ENCODE measurements at regions not wholly inside any gene's neighbourhood (a gene's known extent, or its start where the extent isn't known, plus 50 kb on each side); places are given as distances from the start of the nearest gene placed in this dataset.
"Not testable (repeated sequence)": the region's sequence is repeated elsewhere in the genome, so short reads cannot be mapped to it uniquely, and the experiment has no call there.

- DNase-seq, result no peak
- Histone ChIP-seq H3K27me3 (replicated peaks; ENCODE audit: control insufficient read depth, insufficient read depth, low read length, poor library complexity, severe bottlenecking) (no peaks in the 10 kb centered on the region), H3K36me3 (ENCODE audit: control insufficient read depth, insufficient read depth, low read length) (no peaks in the 10 kb centered on the region), H3K27ac (ENCODE audit: insufficient read depth, low read length, poor library complexity, severe bottlenecking) (no peak overlapping the region), H3K4me1 (ENCODE audit: control insufficient read depth, insufficient read depth, low read length, poor library complexity, severe bottlenecking) (no peaks in the 10 kb centered on the region), H3K9me3 (ENCODE audit: control insufficient read depth, low read length) (no peaks in the 10 kb centered on the region), H3K4me3 (ENCODE audit: insufficient read depth, low read depth, low read length, poor library complexity, severe bottlenecking) (no peak overlapping the region)
Measured at GRCh38 chr5:90220554-90220953, 189.0 kb downstream of the CETN3 start.

- Histone ChIP-seq H3K27ac (ENCODE audit: insufficient read depth, low read length, poor library complexity, severe bottlenecking) (no peak overlapping the region), H3K4me1 (ENCODE audit: control insufficient read depth, insufficient read depth, low read length, poor library complexity, severe bottlenecking) (no peaks in the 10 kb centered on the region), H3K9me3 (ENCODE audit: control insufficient read depth, low read length) (no peaks in the 10 kb centered on the region), H3K27me3 (replicated peaks; ENCODE audit: control insufficient read depth, insufficient read depth, low read length, poor library complexity, severe bottlenecking) (no peaks in the 10 kb centered on the region), H3K36me3 (ENCODE audit: control insufficient read depth, insufficient read depth, low read length) (no peaks in the 10 kb centered on the region), H3K4me3 (ENCODE audit: insufficient read depth, low read depth, low read length, poor library complexity, severe bottlenecking) (no peak overlapping the region)
- DNase-seq, result no peak
Measured at GRCh38 chr5:90214991-90215390, 194.6 kb downstream of the CETN3 start.

- not testable (repeated sequence) for H3K27ac ChIP-seq (ENCODE audit: insufficient read depth, low read length, poor library complexity, severe bottlenecking); H3K9me3 ChIP-seq (ENCODE audit: control insufficient read depth, low read length); H3K4me3 ChIP-seq (ENCODE audit: insufficient read depth, low read depth, low read length, poor library complexity, severe bottlenecking); H3K36me3 ChIP-seq (ENCODE audit: control insufficient read depth, insufficient read depth, low read length); DNase-seq; H3K27me3 ChIP-seq (replicated peaks; ENCODE audit: control insufficient read depth, insufficient read depth, low read length, poor library complexity, severe bottlenecking); H3K4me1 ChIP-seq (ENCODE audit: control insufficient read depth, insufficient read depth, low read length, poor library complexity, severe bottlenecking)
Measured at GRCh38 chr5:90208323-90208722, 201.2 kb downstream of the CETN3 start.

- Histone ChIP-seq H3K9me3 (ENCODE audit: control insufficient read depth, low read length) (no peaks in the 10 kb centered on the region), H3K4me3 (ENCODE audit: insufficient read depth, low read depth, low read length, poor library complexity, severe bottlenecking) (no peak overlapping the region), H3K27me3 (replicated peaks; ENCODE audit: control insufficient read depth, insufficient read depth, low read length, poor library complexity, severe bottlenecking) (no peaks in the 10 kb centered on the region), H3K4me1 (ENCODE audit: control insufficient read depth, insufficient read depth, low read length, poor library complexity, severe bottlenecking) (no peaks in the 10 kb centered on the region), H3K36me3 (ENCODE audit: control insufficient read depth, insufficient read depth, low read length) (no peaks in the 10 kb centered on the region), H3K27ac (ENCODE audit: insufficient read depth, low read length, poor library complexity, severe bottlenecking) (no peak overlapping the region)
- no peak for DNase-seq
Measured at GRCh38 chr5:90201923-90202322, 207.6 kb downstream of the CETN3 start.

- DNase-seq, result no peak
- Histone ChIP-seq H3K4me3 (ENCODE audit: insufficient read depth, low read depth, low read length, poor library complexity, severe bottlenecking) (no peak overlapping the region), H3K36me3 (ENCODE audit: control insufficient read depth, insufficient read depth, low read length) (no peaks in the 10 kb centered on the region)
Measured at GRCh38 chr5:90193185-90193822, 216.3 kb downstream of the CETN3 start.

GRCh38 chr5:90191352-90192045 is 218.1 kb downstream of the CETN3 start:
- Histone ChIP-seq H3K36me3 (ENCODE audit: control insufficient read depth, insufficient read depth, low read length) (no peaks in the 10 kb centered on the region), H3K27ac (ENCODE audit: insufficient read depth, low read length, poor library complexity, severe bottlenecking) (no peak overlapping the region), H3K27me3 (replicated peaks; ENCODE audit: control insufficient read depth, insufficient read depth, low read length, poor library complexity, severe bottlenecking) (no peaks in the 10 kb centered on the region)

More at GRCh38 chr5:90193185-90193822, 216.3 kb downstream of the CETN3 start:
- Histone ChIP-seq H3K27ac (ENCODE audit: insufficient read depth, low read length, poor library complexity, severe bottlenecking) (no peak overlapping the region), H3K27me3 (replicated peaks; ENCODE audit: control insufficient read depth, insufficient read depth, low read length, poor library complexity, severe bottlenecking) (no peaks in the 10 kb centered on the region), H3K4me1 (ENCODE audit: control insufficient read depth, insufficient read depth, low read length, poor library complexity, severe bottlenecking) (no peaks in the 10 kb centered on the region), H3K9me3 (ENCODE audit: control insufficient read depth, low read length) (no peaks in the 10 kb centered on the region)

GRCh38 chr5:90185897-90186468 is 223.6 kb downstream of the CETN3 start:
- no peak overlapping the region for H3K4me3 ChIP-seq (ENCODE audit: insufficient read depth, low read depth, low read length, poor library complexity, severe bottlenecking)
- no peak overlapping the region for H3K27ac ChIP-seq (ENCODE audit: insufficient read depth, low read length, poor library complexity, severe bottlenecking)
- H3K9me3 ChIP-seq (ENCODE audit: control insufficient read depth, low read length), result no peaks in the 10 kb centered on the region
- DNase-seq, result no peak
- H3K4me1 ChIP-seq (ENCODE audit: control insufficient read depth, insufficient read depth, low read length, poor library complexity, severe bottlenecking), result no peaks in the 10 kb centered on the region
- no peaks in the 10 kb centered on the region for H3K36me3 ChIP-seq (ENCODE audit: control insufficient read depth, insufficient read depth, low read length)
- no peaks in the 10 kb centered on the region for H3K27me3 ChIP-seq (replicated peaks; ENCODE audit: control insufficient read depth, insufficient read depth, low read length, poor library complexity, severe bottlenecking)

More at GRCh38 chr5:90191352-90192045, 218.1 kb downstream of the CETN3 start:
- Histone ChIP-seq H3K9me3 (ENCODE audit: control insufficient read depth, low read length) (no peaks in the 10 kb centered on the region), H3K4me1 (ENCODE audit: control insufficient read depth, insufficient read depth, low read length, poor library complexity, severe bottlenecking) (no peaks in the 10 kb centered on the region), H3K4me3 (ENCODE audit: insufficient read depth, low read depth, low read length, poor library complexity, severe bottlenecking) (no peak overlapping the region)
- no peak for DNase-seq

GRCh38 chr5:90184764-90185163 is 224.8 kb downstream of the CETN3 start:
- Histone ChIP-seq H3K27ac (ENCODE audit: insufficient read depth, low read length, poor library complexity, severe bottlenecking) (no peak overlapping the region), H3K27me3 (replicated peaks; ENCODE audit: control insufficient read depth, insufficient read depth, low read length, poor library complexity, severe bottlenecking) (no peaks in the 10 kb centered on the region), H3K4me1 (ENCODE audit: control insufficient read depth, insufficient read depth, low read length, poor library complexity, severe bottlenecking) (no peaks in the 10 kb centered on the region), H3K9me3 (ENCODE audit: control insufficient read depth, low read length) (no peaks in the 10 kb centered on the region), H3K36me3 (ENCODE audit: control insufficient read depth, insufficient read depth, low read length) (no peaks in the 10 kb centered on the region), H3K4me3 (ENCODE audit: insufficient read depth, low read depth, low read length, poor library complexity, severe bottlenecking) (no peak overlapping the region)
- no peak for DNase-seq

- Histone ChIP-seq H3K4me3 (ENCODE audit: insufficient read depth, low read depth, low read length, poor library complexity, severe bottlenecking) (no peak overlapping the region), H3K36me3 (ENCODE audit: control insufficient read depth, insufficient read depth, low read length) (no peaks in the 10 kb centered on the region), H3K27ac (ENCODE audit: insufficient read depth, low read length, poor library complexity, severe bottlenecking) (no peak overlapping the region), H3K27me3 (replicated peaks; ENCODE audit: control insufficient read depth, insufficient read depth, low read length, poor library complexity, severe bottlenecking) (no peaks in the 10 kb centered on the region), H3K4me1 (ENCODE audit: control insufficient read depth, insufficient read depth, low read length, poor library complexity, severe bottlenecking) (no peaks in the 10 kb centered on the region), H3K9me3 (ENCODE audit: control insufficient read depth, low read length) (no peaks in the 10 kb centered on the region)
- DNase-seq, result no peak
Measured at GRCh38 chr5:90182726-90183125, 226.8 kb downstream of the CETN3 start.

- Histone ChIP-seq H3K27me3 (replicated peaks; ENCODE audit: control insufficient read depth, insufficient read depth, low read length, poor library complexity, severe bottlenecking) (no peaks in the 10 kb centered on the region), H3K27ac (ENCODE audit: insufficient read depth, low read length, poor library complexity, severe bottlenecking) (no peak overlapping the region), H3K4me1 (ENCODE audit: control insufficient read depth, insufficient read depth, low read length, poor library complexity, severe bottlenecking) (no peaks in the 10 kb centered on the region), H3K9me3 (ENCODE audit: control insufficient read depth, low read length) (no peaks in the 10 kb centered on the region), H3K36me3 (ENCODE audit: control insufficient read depth, insufficient read depth, low read length) (no peaks in the 10 kb centered on the region), H3K4me3 (ENCODE audit: insufficient read depth, low read depth, low read length, poor library complexity, severe bottlenecking) (no peak overlapping the region)
- DNase-seq, result no peak
Measured at GRCh38 chr5:90174236-90174635, 235.3 kb downstream of the CETN3 start.

Measured in effector memory CD4-positive, alpha-beta T cell (primary cell).